ENCODE measurements at regions not wholly inside any gene's neighbourhood (a gene's known extent, or its start where the extent isn't known, plus 50 kb on each side); places are given as distances from the start of the nearest gene placed in this dataset.

- no peak for DNase-seq (ENCODE audit: low read depth)
- no peak for TF ChIP-seq CTCF (IDR thresholded peaks at IDR 0.05; ENCODE audit: low read depth, low read length, missing control alignments)
- H3K4me3 ChIP-seq (ENCODE audit: low read depth, low read length), result no peak overlapping the region
Observed at GRCh38 chr9:79408200-79408599, 163.6 kb upstream of the TLE4 start.

GRCh38 chr9:79408617-79409016 lies 163.1 kb upstream of the TLE4 start:
- DNase-seq (ENCODE audit: low read depth), result no peak
- H3K4me3 ChIP-seq (ENCODE audit: low read depth, low read length), result no peak overlapping the region
- no peak for TF ChIP-seq CTCF (IDR thresholded peaks at IDR 0.05; ENCODE audit: low read depth, low read length, missing control alignments)

GRCh38 chr9:79409182-79409823 lies 162.5 kb upstream of the TLE4 start:
- DNase-seq (ENCODE audit: low read depth), result no peak
- TF ChIP-seq CTCF (IDR thresholded peaks at IDR 0.05; ENCODE audit: low read depth, low read length, missing control alignments), result no peak

GRCh38 chr9:79425840-79426239 lies 145.9 kb upstream of the TLE4 start:
- no peak overlapping the region for H3K4me3 ChIP-seq (ENCODE audit: low read depth, low read length)
- TF ChIP-seq CTCF (IDR thresholded peaks at IDR 0.05; ENCODE audit: low read depth, low read length, missing control alignments), result no peak
- no peak for DNase-seq (ENCODE audit: low read depth)

More at GRCh38 chr9:79409182-79409823, 162.5 kb upstream of the TLE4 start:
- no peak overlapping the region for H3K4me3 ChIP-seq (ENCODE audit: low read depth, low read length)

- no peak for TF ChIP-seq CTCF (IDR thresholded peaks at IDR 0.05; ENCODE audit: low read depth, low read length, missing control alignments)
- H3K4me3 ChIP-seq (ENCODE audit: low read depth, low read length), result no peak overlapping the region
- DNase-seq (ENCODE audit: low read depth), result no peak
Observed at GRCh38 chr9:79428422-79428821, 143.3 kb upstream of the TLE4 start.

GRCh38 chr9:79430619-79431018 lies 141.1 kb upstream of the TLE4 start:
- no peak for DNase-seq (ENCODE audit: low read depth)
- TF ChIP-seq CTCF (IDR thresholded peaks at IDR 0.05; ENCODE audit: low read depth, low read length, missing control alignments), result no peak

GRCh38 chr9:79431019-79431679 lies 140.6 kb upstream of the TLE4 start:
- no peak overlapping the region for H3K4me3 ChIP-seq (ENCODE audit: low read depth, low read length)
- no peak for TF ChIP-seq CTCF (IDR thresholded peaks at IDR 0.05; ENCODE audit: low read depth, low read length, missing control alignments)
- DNase-seq (ENCODE audit: low read depth), result no peak

More at GRCh38 chr9:79430619-79431018, 141.1 kb upstream of the TLE4 start:
- no peak overlapping the region for H3K4me3 ChIP-seq (ENCODE audit: low read depth, low read length)
